ENCODE measurements at regions not wholly inside any gene's neighbourhood (a gene's known extent, or its start where the extent isn't known, plus 50 kb on each side); places are given as distances from the start of the nearest gene placed in this dataset.

DNA sequence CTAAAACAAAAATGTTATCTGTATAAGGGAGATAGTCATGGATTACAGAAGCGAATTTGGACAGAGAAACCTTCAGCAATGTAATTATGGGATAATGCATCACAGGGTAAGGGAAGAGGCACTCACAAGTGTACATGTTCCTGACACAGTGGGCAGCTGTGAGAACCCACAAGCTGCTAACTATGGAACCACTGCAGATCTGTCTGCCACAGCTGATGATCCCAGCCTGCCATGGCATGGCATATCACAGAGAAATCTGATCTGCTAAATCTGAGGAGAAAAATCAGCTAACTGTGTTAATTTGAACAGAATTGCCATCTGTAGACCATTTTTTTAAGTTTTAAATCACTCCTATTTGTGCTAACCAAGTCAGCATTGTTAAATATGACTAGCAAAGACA is 786.0 kb upstream of the AMELY start:
- H3K9me3 Mint-ChIP-seq, result peaks cover 0 to 3% (median 0%) of the 10 kb centered on the region in 7 donors
- TF ChIP-seq, protein P1, sequence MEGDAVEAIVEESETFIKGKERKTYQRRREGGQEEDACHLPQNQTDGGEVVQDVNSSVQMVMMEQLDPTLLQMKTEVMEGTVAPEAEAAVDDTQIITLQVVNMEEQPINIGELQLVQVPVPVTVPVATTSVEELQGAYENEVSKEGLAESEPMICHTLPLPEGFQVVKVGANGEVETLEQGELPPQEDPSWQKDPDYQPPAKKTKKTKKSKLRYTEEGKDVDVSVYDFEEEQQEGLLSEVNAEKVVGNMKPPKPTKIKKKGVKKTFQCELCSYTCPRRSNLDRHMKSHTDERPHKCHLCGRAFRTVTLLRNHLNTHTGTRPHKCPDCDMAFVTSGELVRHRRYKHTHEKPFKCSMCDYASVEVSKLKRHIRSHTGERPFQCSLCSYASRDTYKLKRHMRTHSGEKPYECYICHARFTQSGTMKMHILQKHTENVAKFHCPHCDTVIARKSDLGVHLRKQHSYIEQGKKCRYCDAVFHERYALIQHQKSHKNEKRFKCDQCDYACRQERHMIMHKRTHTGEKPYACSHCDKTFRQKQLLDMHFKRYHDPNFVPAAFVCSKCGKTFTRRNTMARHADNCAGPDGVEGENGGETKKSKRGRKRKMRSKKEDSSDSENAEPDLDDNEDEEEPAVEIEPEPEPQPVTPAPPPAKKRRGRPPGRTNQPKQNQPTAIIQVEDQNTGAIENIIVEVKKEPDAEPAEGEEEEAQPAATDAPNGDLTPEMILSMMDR (IDR thresholded peaks at IDR 0.05), result no peak
- 100% methylated on average over 1 of the region's 1 CpG for WGBS (ENCODE audit: insufficient coverage)
- DNase-seq, result no peak
- intact Hi-C loops (cut with micrococcal nuclease), result no loop called here
- Histone ChIP-seq H3K79me2 (ENCODE audit: insufficient read depth, low read length) (no peaks in the 10 kb centered on the region), H3K4me2 (replicated peaks; ENCODE audit: extremely low read depth, low read length, poor library complexity, severe bottlenecking) (no peak overlapping the region), H3K9me3 (replicated peaks in 1 of 2; ENCODE audit: control insufficient read depth in 1 of 2, insufficient read depth in 1 of 2, low read length in 2 of 2) (no peaks in the 10 kb centered on the region), H3K27me3 (ENCODE audit: control insufficient read depth in 2 of 2, insufficient read depth in 2 of 2, low read length in 2 of 2) (no peaks in the 10 kb centered on the region), H3K4me3 (replicated peaks in 1 of 3; ENCODE audit: low read depth in 2 of 3, low read length in 3 of 3) (no peak overlapping the region), H3K36me3 (replicated peaks in 1 of 2; ENCODE audit: control insufficient read depth in 1 of 2, insufficient read depth in 2 of 2, low read length in 2 of 2) (no peaks in the 10 kb centered on the region), H3K4me1 (ENCODE audit: control insufficient read depth in 1 of 2, insufficient read depth in 2 of 2, low read length in 2 of 2) (no peaks in the 10 kb centered on the region), H4K20me1 (ENCODE audit: insufficient read depth, low read length) (no peaks in the 10 kb centered on the region), H3K9ac (ENCODE audit: insufficient read depth, low read length, poor library complexity, severe bottlenecking) (no peak overlapping the region), H3K27ac (ENCODE audit: low read depth in 1 of 2, low read length in 2 of 2) (no peak overlapping the region), H2AFZ (ENCODE audit: insufficient read depth, low read depth, low read length, poor library complexity, severe bottlenecking) (no peak overlapping the region)
- no peaks in the 10 kb centered on the region for H3K36me3 Mint-ChIP-seq
- H3K27ac Mint-ChIP-seq, result no peak overlapping the region
- H3K4me3 Mint-ChIP-seq, result no peak overlapping the region
- H3K27me3 Mint-ChIP-seq (ENCODE audit: low read depth in 3 of 3), result peaks cover 0 to 6% (median 4%) of the 10 kb centered on the region in 3 donors
- no peaks in the 10 kb centered on the region for H3K4me1 Mint-ChIP-seq

DNA sequence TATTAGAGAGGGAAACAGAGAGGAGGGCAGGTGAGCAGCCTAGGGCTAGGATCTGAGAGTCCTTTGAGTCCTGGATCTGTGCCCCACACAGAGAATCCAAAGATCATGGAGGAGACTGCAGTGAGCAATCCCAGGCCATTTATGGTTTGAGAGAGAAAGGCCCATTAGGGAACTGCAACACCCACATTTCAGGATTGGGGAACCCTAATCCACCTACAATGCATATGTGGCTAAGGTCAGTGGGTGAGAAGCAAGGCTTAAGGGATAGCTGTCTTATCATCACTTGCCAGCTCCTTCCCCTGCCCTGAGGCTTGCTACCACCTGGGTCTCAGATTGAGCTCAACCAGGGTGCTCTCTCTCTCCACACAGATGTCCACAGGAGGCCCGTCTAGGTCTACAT is 781.1 kb upstream of the AMELY start:
- Mint-ChIP-seq H3K9me3 (peaks cover 0 to 4% (median 0%) of the 10 kb centered on the region in 7 donors), H3K36me3 (no peaks in the 10 kb centered on the region)

More for the DNA sequence above, 781.1 kb upstream of the AMELY start:
- H3K27ac Mint-ChIP-seq, result no peak overlapping the region
- H3K4me1 Mint-ChIP-seq, result no peaks in the 10 kb centered on the region
- Histone ChIP-seq H3K27me3 (ENCODE audit: control insufficient read depth in 2 of 2, insufficient read depth in 2 of 2, low read length in 2 of 2) (no peaks in the 10 kb centered on the region), H3K4me3 (replicated peaks in 1 of 3; ENCODE audit: low read depth in 2 of 3, low read length in 3 of 3) (no peak overlapping the region), H3K4me2 (replicated peaks; ENCODE audit: extremely low read depth, low read length, poor library complexity, severe bottlenecking) (no peak overlapping the region), H3K27ac (ENCODE audit: low read depth in 1 of 2, low read length in 2 of 2) (no peak overlapping the region), H4K20me1 (ENCODE audit: insufficient read depth, low read length) (no peaks in the 10 kb centered on the region), H3K9me3 (replicated peaks in 1 of 2; ENCODE audit: control insufficient read depth in 1 of 2, insufficient read depth in 1 of 2, low read length in 2 of 2) (no peaks in the 10 kb centered on the region), H3K36me3 (replicated peaks in 1 of 2; ENCODE audit: control insufficient read depth in 1 of 2, insufficient read depth in 2 of 2, low read length in 2 of 2) (no peaks in the 10 kb centered on the region), H3K9ac (ENCODE audit: insufficient read depth, low read length, poor library complexity, severe bottlenecking) (no peak overlapping the region), H3K79me2 (ENCODE audit: insufficient read depth, low read length) (no peaks in the 10 kb centered on the region), H3K4me1 (ENCODE audit: control insufficient read depth in 1 of 2, insufficient read depth in 2 of 2, low read length in 2 of 2) (no peaks in the 10 kb centered on the region), H2AFZ (ENCODE audit: insufficient read depth, low read depth, low read length, poor library complexity, severe bottlenecking) (no peak overlapping the region)
- no peak overlapping the region for H3K4me3 Mint-ChIP-seq
- TF ChIP-seq, protein P1 (IDR thresholded peaks at IDR 0.05), result no peak
- no peak for DNase-seq
- intact Hi-C loops (cut with micrococcal nuclease), result no loop called here
- no CpG with 5 or more reads among the region's 1 CpG for WGBS (ENCODE audit: insufficient coverage)
- H3K27me3 Mint-ChIP-seq (ENCODE audit: low read depth in 3 of 3), result peaks cover 0 to 3% (median 2%) of the 10 kb centered on the region in 3 donors

Measured in CD14-positive monocyte (primary cell).